Stimulated activated CD8-positive, alpha-beta memory T cell treated with anti-CD3 and anti-CD28 coated beads, Interleukin-12 subunit alpha, Interleukin-12 subunit beta, amount 100 ng/mL, for 4 hours (primary cell): ENCODE measurements at regions not wholly inside any gene's neighbourhood (a gene's known extent, or its start where the extent isn't known, plus 50 kb on each side); places are given as distances from the start of the nearest gene placed in this dataset.

Source experiments
- DNase-seq: peaks from one replicate; pipeline ENCODE4 v3.0.0-alpha.2; 2020; ENCODE audit warnings: low read depth

DNA sequence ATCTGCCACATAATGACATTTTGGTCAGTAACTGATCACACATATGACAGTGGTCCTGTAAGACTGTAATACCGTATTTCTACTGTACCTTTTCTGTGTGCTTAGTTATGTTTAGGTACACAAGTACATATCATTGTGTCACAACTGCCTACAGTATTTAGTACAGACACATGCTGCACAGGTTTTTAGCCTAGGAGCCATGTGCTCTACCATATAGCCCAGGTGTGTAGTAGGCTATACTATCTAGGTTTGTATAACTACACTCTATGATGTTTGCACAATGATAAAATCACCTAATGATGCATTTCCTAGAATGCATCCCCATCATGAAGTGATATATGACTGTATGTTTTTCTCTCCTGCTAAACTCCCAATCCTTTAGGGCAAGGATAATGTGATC, 61.2 kb upstream of the MIR17HG start:
- DNase-seq = no peak

- no peak for DNase-seq
Observed at GRCh38 chr13:91291078-91291477, 56.4 kb upstream of the MIR17HG start.

DNA sequence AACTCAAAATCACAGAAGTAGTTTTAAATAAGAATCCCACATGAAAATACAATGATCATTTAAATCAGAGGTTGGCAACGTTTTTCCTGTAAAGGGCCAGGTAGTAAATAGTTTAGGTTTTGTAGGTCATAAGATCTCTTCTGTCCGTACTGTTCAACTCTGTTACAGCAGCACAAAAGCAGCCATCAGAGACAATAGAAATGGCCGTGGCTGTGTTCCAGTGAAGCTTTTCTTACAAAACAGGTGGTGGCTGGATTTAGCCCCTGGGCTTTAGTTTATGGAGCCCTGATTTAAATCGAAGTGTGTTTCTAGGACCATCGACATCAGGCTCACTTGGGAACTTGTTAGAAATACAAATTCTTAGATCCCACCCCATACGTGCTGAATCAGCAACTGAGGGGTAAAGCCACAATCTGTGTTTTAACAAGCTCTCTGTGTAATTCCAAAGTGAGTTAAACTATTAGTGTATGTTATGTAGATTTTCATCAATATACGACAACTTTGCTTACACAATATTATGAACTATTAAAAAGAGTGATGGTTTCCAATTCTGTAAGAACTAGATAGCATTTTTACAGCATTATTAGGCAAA, 54.8 kb upstream of the MIR17HG start:
- DNase-seq = no peak

DNA sequence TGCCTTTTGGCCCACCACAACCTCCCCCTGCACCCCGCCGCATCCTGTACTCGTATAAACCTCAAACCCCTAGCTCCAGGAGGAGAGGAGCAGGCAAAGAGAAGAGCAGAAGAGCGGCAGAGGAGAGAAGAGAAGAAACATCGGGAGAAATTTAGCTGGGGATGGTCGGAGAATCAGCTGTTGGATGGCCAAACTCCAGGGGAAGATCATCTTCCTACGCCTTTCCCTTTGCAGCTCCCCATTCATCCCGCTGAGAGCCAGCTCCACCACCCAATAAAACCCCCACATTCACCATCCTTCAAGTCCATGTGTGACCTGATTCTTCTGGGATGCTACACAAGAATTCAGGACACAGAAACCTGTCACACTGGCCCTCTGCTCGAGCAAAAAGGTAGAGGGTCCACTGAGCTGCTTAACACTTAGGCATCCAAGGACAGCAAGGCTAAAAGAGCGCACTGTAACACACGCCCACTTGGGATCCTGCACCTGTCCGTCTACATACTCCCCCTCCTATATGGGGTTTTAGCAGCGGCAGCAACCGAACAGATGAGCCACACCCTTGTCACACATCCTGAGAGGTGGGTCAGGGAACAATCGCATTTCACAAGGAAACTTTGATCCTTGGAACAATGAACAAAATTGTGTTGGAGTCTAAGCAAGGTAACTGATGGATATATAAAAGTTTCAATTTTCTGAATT, 51.6 kb upstream of the MIR17HG start:
- DNase-seq = no peak

DNA sequence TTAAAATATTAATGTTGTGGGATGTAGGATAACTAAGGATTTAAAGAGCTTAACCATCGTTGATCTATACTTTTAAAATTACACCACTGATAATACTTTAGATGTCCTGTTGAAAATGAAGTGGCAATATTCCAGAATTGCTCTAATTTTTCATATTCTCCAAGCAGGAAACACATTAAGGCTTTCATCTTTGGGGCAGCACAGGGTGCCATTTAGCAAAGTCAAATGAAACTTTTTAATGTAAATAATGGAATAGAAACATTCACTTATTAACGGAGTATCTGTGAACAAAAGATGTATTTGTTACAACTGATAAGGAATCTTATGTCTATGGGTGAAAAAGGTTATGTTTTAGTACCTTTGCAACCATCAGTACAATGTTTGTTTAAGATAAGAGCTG, 50.0 kb upstream of the MIR17HG start:
- no peak for DNase-seq
